GM12874 (cell line): ENCODE measurements at regions not wholly inside any gene's neighbourhood (a gene's known extent, or its start where the extent isn't known, plus 50 kb on each side); places are given as distances from the start of the nearest gene placed in this dataset.

Experiments
- TF ChIP-seq, protein P1 (sequence below): IDR thresholded peaks from 2 replicates; pipeline ENCODE4 v1.5.1; 2011; ENCODE audit warnings: low read depth, mild to moderate bottlenecking, control low read depth, low read length, moderate library complexity; ENCODE audit not compliant: insufficient read depth

DNA sequence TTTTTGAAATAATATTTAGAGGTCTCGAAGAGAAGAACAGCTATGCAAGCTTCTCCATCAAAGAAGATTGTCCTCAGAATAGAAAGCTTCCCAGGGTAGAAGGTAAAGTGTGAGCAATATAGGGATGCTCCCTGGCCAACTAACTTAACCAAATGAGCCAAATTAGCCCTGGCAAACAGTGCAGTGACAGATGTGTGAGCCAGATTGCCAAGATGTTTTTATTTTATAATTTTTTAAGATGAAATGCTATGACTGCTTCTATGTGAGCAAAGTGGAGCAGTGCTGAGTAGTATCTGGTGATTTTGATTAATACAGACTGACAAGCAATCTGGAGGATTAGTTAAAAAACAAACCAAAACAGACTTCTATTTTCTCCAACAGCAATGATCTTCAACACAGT is 202.1 kb downstream of the NOVA1 start:
- TF ChIP-seq, protein P1, sequence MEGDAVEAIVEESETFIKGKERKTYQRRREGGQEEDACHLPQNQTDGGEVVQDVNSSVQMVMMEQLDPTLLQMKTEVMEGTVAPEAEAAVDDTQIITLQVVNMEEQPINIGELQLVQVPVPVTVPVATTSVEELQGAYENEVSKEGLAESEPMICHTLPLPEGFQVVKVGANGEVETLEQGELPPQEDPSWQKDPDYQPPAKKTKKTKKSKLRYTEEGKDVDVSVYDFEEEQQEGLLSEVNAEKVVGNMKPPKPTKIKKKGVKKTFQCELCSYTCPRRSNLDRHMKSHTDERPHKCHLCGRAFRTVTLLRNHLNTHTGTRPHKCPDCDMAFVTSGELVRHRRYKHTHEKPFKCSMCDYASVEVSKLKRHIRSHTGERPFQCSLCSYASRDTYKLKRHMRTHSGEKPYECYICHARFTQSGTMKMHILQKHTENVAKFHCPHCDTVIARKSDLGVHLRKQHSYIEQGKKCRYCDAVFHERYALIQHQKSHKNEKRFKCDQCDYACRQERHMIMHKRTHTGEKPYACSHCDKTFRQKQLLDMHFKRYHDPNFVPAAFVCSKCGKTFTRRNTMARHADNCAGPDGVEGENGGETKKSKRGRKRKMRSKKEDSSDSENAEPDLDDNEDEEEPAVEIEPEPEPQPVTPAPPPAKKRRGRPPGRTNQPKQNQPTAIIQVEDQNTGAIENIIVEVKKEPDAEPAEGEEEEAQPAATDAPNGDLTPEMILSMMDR, result no peak

DNA sequence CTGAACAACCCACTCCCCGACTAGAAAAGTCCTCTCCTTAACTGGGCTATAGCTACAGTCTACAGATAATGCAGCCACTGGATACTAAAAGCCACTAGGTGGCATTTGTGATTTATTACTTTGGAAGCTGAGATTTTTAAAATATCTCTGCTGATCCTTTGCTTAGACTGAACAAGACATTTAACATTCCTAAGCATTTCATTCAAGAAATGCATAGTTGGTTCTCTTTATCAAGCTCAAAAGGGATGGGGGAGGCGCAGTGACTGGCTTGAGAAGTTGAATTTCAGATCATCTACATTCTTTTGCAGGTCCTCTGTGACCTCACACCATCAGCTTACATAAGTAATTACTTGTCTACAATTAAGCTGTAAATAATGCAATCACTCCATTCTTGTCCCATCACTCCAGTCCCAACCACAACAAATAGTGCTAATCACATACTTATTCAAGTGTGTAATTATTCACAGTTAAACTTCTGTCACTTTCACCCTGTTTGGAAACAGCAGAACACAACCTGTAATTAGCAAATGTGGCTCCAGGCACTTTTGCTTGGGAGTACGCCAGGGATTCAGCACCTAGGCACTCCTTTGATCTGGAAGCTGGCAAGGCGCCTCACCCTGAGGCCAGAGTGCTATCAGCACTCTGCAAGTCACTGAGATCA is 203.6 kb downstream of the NOVA1 start:
- TF ChIP-seq, protein P1, result no peak

DNA sequence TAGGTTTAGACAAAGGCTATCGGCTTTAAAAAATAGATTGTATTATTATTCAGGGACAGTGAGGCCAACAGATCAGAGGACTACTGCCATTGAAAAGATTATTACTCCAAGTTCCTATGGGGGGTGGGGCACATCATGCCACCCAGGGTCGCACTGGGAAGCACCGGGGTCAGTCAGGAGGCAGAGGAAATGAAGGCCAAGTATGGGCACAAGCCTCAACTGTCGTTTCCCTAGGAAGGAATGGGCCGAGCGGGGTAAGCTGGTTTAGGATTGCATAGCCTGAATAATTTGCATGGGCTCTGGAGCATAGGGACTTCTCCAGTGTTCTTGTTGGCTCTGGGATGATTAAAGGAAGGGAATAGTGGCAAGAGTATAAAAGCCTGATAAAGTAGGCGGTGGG is 205.3 kb downstream of the NOVA1 start:
- TF ChIP-seq, protein P1, result no peak

DNA sequence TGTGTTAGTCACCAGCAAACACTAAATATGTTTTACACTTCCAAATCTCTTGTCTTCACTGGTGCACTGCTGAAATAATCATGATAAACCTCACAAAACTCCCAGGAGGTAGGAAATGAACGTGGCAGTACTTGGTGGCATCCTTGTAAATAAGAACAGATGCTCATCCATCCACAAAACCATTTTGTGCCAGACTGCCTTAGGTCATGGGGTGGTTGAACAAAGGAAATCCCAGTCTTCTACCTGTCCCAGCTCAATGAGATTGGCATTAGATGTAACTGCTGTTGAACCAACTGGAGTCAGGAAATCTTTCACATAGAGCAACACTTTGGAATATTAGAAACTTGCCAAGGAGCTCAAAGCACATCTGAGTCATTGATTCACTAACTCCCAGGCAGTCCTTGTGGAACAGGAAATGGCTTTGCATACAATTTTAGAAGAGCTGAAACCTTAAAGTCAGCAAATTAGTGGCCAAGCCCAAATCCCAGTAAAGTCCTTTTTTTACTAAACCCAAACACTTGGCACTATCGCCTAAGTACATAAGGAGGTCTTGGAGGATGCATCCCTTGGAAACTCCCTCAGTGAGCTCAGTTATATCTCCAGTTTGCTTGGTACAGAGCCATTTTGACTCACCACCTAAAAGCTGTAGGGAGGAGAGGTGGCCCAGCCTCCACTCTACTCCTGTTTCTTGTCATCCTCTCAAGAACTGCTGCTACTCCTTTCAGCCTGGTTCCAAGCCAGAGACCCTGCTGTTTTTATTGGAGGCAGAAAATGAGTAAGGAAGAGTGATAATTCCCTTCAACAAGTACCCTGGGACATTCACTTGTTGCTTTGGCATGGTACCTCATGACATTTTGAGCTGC is 208.0 kb downstream of the NOVA1 start:
- TF ChIP-seq, protein P1, result no peak

DNA sequence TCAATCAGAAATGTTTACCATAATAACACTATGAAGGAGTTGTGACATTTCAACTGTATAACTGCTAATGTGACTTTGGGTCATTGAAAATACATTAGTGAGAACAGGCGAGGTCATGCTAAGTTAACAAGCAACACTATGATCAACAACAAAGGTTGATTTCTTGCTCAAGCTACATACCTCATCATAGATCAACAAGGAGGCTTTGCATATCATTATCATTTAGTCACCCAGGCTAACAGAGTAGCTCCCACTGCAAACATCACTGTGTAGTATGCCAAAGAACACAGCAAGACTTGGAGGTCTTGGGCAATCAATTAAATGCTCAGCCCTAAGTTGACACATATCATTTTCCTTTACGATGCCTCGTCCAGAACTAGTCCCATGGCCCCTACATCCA is 212.5 kb downstream of the NOVA1 start:
- TF ChIP-seq, protein P1, result no peak

DNA sequence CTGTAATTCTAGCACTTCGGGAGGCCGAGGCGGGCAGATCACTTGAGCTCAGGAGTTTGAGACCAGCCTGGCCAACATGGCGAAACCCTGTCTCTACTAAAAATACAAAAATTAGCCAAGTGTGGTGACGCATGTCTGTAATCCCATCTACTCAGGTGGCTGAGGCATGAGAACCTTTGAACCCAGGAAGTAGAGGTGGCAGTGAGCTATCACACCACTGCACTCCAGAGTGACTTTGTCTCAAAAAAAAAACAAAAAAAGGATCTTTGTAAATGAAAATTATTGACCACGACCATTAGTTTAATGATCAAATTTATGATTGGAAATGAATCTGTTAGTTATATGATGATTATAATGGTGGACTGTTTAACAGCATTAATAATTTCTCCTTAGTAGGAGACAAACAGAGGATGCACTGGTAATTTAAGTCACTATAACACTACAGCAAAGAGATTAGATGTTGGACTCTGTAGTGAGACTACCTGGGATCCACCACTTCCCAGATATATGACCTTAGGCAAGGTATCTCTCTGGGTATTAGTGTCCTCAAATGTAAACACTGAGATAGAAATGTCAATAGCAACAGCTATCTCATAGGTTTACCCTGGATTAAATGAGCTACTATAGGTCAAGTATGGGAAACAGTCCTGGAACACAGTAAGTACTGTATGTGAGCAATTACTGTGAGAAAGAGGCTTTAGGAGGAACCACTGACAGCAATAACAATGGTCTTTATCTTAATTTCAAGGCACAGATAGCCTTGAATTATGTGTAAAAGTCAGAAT is 214.7 kb downstream of the NOVA1 start:
- TF ChIP-seq, protein P1, result no peak

DNA sequence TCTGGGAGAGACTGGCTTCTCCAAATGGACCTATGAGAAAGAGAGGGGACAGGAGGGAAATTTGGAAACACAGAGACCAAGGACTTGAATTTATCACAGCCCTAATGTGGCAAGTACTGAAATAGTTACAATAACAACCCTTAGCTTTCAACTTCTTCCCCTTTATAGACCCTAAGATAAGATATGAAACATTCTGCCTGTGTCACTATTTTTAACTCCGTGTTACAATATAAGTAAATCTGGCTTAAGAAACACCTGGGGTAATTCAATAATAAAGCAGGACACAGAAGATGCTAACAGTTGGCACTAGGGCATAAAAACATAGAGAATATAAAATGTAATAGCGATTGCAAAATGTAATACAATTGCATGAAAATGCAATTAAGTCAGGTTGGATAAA is 216.4 kb downstream of the NOVA1 start:
- TF ChIP-seq, protein P1, result no peak
